ENCODE measurements at regions not wholly inside any gene's neighbourhood (a gene's known extent, or its start where the extent isn't known, plus 50 kb on each side); places are given as distances from the start of the nearest gene placed in this dataset.
A peak's percentile ranks its signal among the peaks of the same experiment; 100 is the strongest.

GRCh38 chr21:16194095-16194787 lies 464.5 kb downstream of the USP25 start:
- TF ChIP-seq CTCF (conservative IDR thresholded peaks at IDR 0.05; ENCODE audit: control insufficient read depth, insufficient read depth, low read depth, low read length) = peak; percentile 38
- DNase-seq (ENCODE audit: low read depth) = peak; percentile 87
- H3K4me3 ChIP-seq (ENCODE audit: control insufficient read depth, low read depth, low read length) = peak overlapping the region; percentile 65

- no peak for TF ChIP-seq CTCF (conservative IDR thresholded peaks at IDR 0.05; ENCODE audit: control insufficient read depth, insufficient read depth, low read depth, low read length)
- DNase-seq (ENCODE audit: low read depth) = peak; percentile 49
- H3K4me3 ChIP-seq (ENCODE audit: control insufficient read depth, low read depth, low read length) = peak overlapping the region; percentile 65
These were observed 465.2 kb downstream of the USP25 start for GRCh38 chr21:16194788-16195537.

- DNase-seq (ENCODE audit: low read depth) = peak; percentile 89
- no peak for TF ChIP-seq CTCF (conservative IDR thresholded peaks at IDR 0.05; ENCODE audit: control insufficient read depth, insufficient read depth, low read depth, low read length)
- peak overlapping the region; percentile 65 for H3K4me3 ChIP-seq (ENCODE audit: control insufficient read depth, low read depth, low read length)
These were observed 465.7 kb downstream of the USP25 start for GRCh38 chr21:16195538-16195910.

- peak; percentile 25 for DNase-seq (ENCODE audit: low read depth)
- peak overlapping the region; percentile 65 for H3K4me3 ChIP-seq (ENCODE audit: control insufficient read depth, low read depth, low read length)
- no peak for TF ChIP-seq CTCF (conservative IDR thresholded peaks at IDR 0.05; ENCODE audit: control insufficient read depth, insufficient read depth, low read depth, low read length)
These were observed 466.2 kb downstream of the USP25 start for GRCh38 chr21:16196001-16196400.

GRCh38 chr21:16198546-16198945 lies 468.8 kb downstream of the USP25 start:
- peak; percentile 20 for DNase-seq (ENCODE audit: low read depth)
- no peak for TF ChIP-seq CTCF (conservative IDR thresholded peaks at IDR 0.05; ENCODE audit: control insufficient read depth, insufficient read depth, low read depth, low read length)
- H3K4me3 ChIP-seq (ENCODE audit: control insufficient read depth, low read depth, low read length) = no peak overlapping the region

GRCh38 chr21:16199539-16199938 lies 469.8 kb downstream of the USP25 start:
- H3K4me3 ChIP-seq (ENCODE audit: control insufficient read depth, low read depth, low read length) = no peak overlapping the region
- TF ChIP-seq CTCF (conservative IDR thresholded peaks at IDR 0.05; ENCODE audit: control insufficient read depth, insufficient read depth, low read depth, low read length) = no peak
- no peak for DNase-seq (ENCODE audit: low read depth)

All from fibroblast of mammary gland (primary cell).